ENCODE measurements at regions not wholly inside any gene's neighbourhood (a gene's known extent, or its start where the extent isn't known, plus 50 kb on each side); places are given as distances from the start of the nearest gene placed in this dataset.

- no peak for TF ChIP-seq POLR2A (IDR thresholded peaks at IDR 0.05)
- TF ChIP-seq, protein P1, sequence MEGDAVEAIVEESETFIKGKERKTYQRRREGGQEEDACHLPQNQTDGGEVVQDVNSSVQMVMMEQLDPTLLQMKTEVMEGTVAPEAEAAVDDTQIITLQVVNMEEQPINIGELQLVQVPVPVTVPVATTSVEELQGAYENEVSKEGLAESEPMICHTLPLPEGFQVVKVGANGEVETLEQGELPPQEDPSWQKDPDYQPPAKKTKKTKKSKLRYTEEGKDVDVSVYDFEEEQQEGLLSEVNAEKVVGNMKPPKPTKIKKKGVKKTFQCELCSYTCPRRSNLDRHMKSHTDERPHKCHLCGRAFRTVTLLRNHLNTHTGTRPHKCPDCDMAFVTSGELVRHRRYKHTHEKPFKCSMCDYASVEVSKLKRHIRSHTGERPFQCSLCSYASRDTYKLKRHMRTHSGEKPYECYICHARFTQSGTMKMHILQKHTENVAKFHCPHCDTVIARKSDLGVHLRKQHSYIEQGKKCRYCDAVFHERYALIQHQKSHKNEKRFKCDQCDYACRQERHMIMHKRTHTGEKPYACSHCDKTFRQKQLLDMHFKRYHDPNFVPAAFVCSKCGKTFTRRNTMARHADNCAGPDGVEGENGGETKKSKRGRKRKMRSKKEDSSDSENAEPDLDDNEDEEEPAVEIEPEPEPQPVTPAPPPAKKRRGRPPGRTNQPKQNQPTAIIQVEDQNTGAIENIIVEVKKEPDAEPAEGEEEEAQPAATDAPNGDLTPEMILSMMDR (IDR thresholded peaks at IDR 0.05) = no peak
These were observed 403.2 kb upstream of the B3GALT2 start for GRCh38 chr1:193589597-193590040.
